Fibroblast of skin of left quadriceps (primary cell): ENCODE measurements at regions not wholly inside any gene's neighbourhood (a gene's known extent, or its start where the extent isn't known, plus 50 kb on each side); places are given as distances from the start of the nearest gene placed in this dataset.
A peak's percentile ranks its signal among the peaks of the same experiment; 100 is the strongest.
"Not testable (repeated sequence)": the region's sequence is repeated elsewhere in the genome, so short reads cannot be mapped to it uniquely, and the experiment has no call there.

ENCODE experiments used
- DNase-seq, 2 experiments: peaks; one replicate each; pipeline ENCODE4 v3.0.0-alpha.2; 2013; ENCODE audit warnings: low read depth in 2 of 2

DNA sequence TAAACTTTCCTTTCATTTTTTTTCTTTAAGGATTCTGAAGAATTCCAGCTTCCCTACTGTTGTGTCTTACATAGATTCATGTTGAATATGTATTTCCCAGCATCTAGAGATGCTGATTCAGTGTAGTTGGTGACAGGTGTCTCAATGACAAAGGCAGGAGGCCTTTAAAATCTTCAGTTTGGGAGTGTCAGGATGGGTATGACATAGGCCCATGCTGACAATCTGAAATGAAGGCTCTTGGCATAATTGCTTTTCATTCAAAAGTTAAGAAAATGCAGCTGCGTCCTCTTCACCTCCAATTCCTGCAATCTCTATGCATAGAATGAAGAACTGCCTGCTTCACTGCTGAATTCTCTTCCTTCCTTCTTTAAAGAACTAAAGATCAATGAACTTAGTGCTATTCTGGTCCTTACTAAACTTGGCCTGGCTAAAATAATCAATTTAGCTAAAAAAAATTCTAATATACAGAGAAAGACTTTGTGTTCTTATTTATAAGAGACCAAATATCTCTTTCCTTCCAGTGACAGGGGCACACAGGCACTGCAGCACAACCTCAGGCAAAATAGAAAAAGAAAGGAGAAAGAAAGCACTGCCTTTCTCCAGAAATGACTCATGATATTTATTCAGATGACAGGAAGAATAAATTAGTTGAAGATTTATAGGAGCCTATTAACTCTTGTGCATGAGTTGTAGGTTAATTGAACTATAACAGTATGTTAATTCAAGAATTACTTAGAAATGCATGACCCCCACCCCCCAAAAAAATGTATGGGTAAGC, 152.6 kb upstream of the GBE1 start:
- no peak for DNase-seq

GRCh38 chr3:81911221-81911620, 149.8 kb upstream of the GBE1 start:
- DNase-seq, result no peak

DNA sequence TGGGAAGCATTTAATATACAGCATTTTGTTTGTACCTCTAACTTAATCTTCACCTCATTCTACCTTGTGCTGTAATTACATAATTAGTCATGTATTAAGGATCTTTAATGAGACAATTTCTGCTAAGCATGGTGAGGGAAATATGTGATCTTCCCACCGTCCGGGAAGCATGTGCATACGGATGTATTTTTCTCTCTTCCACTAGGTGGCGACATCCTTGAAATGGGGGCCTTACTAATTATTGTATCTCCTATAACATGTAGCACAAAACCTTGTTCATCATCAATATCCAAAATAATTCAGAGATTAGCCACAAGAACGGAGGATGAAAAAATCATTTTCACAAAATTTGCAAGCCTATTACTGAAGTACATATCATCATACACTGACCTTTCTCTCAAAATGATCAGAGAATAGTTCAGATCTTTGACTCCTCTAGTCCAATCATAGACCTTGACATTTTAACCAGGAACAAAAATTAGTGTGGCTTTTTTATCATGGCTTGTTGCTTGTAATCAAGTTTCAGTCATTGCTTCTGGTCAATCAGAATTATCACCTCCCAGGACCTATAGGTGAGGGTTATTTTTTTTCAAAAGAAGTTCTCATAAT, 148.9 kb upstream of the GBE1 start:
- DNase-seq, result no peak

- no peak for DNase-seq
These were observed 148.4 kb upstream of the GBE1 start for GRCh38 chr3:81909796-81910195.

DNA sequence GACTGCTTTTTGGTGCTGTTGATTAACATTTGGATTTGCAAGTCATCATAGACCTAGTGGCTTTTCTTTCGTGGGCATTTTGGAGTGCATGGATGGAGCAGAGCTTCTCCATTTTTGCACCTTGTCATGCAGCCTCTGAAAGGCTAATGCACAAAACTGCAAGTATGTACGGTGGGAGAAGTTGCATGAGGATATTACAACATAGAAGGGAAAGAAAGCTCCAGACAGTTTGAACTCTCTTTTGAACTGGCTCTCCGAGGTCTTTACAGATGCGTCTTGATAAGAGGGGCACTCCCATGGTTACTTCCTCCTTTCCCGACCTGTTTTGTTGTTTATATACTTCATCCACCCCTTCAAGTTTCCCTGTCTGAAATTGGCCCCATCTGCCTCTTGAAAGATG, 147.1 kb upstream of the GBE1 start:
- no peak for DNase-seq

- no peak for DNase-seq
These were observed 136.9 kb upstream of the GBE1 start for GRCh38 chr3:81898336-81898735.

DNA sequence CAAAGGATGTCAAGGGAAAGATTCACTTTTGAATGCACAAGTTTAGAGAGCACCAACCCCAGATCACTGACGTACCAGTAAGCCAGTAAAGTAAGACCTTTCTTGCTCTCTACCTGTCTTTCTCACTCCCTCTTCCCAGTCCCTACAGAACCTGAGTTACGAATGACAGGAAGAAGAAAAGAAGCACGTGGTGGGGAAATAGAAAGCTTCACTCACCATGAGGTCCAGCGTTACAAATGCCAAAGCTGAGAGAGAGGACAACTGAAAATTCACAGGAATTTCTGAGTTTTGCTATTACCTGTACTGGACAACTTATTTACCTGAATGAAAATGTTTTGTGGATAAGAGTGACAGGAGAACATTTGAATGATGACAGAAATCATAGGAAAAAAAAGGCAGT, 133.2 kb upstream of the GBE1 start:
- DNase-seq, result no peak

- DNase-seq, result no peak
These were observed 129.8 kb upstream of the GBE1 start for GRCh38 chr3:81891055-81891895.

DNA sequence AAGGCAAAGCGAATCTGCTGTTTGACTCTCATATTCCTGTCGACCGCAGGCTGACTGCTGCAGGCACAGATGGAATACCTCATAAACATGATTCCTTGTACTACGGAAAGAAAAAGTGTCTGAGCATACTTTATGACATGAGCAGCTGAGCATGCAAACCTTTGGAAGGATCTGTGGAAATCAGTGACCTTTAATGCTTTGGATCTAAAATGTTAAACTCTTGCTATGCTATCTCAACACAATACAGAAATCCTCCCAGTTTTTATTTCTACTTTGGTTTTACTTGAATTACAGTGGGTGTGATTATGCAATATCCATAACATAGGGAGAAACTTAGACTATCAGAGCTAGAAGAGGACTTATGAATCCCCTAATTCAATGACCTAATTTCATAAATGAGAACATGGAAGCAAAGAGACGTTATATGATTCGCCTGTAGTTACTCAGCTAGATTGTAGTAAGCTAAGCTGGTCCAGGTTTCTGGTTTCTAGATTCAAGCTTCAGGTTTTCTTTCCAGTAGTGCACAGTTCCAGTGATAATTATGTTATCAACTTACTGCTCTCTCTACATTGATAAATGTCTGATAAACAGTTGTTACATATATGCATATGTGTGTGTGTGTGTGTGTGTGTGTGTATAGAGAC, 127.6 kb upstream of the GBE1 start:
- DNase-seq, result no peak

- DNase-seq, result no peak
These were observed 126.0 kb upstream of the GBE1 start for GRCh38 chr3:81887448-81887847.

- DNase-seq, result peak in 1 of 2 experiments; percentile 21
These were observed 124.6 kb upstream of the GBE1 start for GRCh38 chr3:81886081-81886480.

DNA sequence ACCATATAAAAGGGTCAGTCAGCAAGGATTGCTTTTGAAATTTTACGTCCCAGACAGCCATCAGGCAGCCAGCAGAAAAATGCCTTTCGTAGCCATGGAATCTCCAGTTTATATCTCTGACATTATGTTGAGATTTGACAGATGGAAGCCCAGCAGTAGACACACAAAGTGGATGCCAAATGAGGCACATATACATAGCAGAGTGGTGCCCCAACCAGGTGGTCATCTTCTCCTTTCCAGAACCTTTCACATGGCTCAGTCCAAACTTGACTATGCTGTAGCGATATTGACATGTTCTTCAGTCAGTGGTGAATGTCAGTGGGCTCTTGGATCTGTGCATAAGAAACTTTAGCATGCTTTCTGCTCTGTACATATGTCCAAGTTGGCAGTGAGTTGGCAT, 123.3 kb upstream of the GBE1 start:
- DNase-seq, result no peak

DNA sequence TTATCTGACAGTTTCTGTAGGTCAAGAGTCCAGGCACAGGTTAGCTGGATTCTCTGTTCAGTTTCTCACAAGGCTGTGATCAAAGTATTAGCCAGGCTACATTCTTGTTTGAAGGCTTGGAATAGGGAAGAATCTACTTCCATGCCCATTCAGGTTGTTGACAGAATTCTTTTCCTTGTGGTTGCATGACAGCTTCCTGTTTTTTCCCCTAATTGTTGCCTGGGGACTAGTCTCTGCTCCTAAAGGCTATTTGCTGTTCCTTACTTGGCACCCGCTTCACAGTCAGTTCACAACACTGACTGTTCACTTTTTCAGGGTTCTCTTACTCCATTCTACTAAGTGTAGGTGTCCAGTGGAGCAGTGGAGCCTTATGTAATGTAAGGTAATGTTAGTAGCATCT, 115.4 kb upstream of the GBE1 start:
- no peak for DNase-seq

DNA sequence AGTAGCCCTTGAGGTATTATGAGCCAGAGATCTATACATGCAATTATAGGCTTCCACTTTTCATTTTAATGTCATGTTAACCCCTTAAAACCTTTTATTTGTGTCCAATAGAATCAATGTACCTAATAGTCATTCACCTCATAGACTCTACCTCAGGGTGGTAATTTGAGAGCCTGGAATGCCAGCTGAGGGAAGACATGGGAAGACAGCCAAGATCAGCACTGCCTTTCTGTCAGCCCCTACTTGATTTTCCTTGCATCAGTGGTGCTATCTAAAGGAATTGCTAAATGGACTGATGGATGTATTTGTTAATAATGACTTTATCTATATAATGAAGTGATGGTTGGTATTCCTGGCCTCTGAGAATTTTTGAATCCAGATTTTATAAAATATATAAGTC, 113.3 kb upstream of the GBE1 start:
- no peak for DNase-seq

DNA sequence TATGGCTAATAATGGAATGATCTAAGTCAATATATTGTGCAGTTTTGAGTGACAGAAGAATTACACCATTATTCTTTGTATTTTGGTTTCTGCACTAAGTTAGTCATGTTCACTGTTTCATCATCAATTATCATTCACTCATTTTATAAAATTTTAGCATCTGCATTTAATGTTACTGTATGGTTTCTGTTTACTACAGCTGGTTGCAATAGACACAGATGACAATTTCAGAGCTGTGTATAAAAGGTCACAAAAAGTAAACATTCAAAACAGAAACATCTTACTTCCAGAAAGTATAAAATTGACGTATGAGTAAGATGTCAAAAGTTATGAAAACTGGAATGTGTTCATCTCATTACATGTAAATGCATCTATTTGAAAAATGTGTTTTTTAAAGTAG, 111.1 kb upstream of the GBE1 start:
- DNase-seq, result no peak

- no peak for DNase-seq
These were observed 110.1 kb upstream of the GBE1 start for GRCh38 chr3:81871358-81872155.

DNA sequence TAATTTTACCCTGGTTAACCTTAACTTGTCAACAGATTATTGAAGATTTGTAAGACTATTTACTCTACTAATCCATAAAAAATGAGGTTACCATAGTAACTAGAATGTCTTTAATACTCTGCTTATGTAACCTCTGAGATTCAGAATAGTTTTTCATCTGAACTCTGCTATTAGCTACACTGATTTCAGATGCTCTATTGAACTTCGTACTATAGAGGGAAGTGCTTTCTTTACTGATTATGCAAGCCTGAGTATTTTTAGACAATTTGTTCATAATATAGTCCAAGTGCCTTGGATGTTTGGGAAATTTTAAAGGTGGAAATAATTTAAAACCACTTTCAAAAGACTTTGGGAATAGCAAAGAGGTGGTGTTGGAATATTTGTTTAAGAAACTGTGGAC, 107.9 kb upstream of the GBE1 start:
- no peak for DNase-seq

DNA sequence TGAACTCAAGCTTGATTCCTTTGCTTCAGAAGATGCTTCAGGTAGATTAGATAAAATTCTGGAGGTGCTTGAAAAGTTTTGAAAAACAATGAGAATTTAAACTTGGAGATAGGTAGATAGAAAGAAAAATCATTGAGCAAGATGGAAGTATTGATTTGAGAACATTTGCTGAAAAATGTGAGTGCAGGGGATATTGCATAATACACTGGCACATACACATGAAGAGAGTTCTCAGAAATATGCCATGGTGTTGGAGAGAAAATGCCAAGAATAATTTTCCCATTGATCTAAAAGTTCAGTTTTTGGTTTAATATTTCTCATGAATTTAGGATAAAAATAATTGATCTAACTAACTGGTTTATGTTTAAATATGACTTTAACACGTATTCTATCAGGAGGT, 107.2 kb upstream of the GBE1 start:
- DNase-seq, result no peak

- no peak for DNase-seq
These were observed 106.4 kb upstream of the GBE1 start for GRCh38 chr3:81867875-81868274.

DNA sequence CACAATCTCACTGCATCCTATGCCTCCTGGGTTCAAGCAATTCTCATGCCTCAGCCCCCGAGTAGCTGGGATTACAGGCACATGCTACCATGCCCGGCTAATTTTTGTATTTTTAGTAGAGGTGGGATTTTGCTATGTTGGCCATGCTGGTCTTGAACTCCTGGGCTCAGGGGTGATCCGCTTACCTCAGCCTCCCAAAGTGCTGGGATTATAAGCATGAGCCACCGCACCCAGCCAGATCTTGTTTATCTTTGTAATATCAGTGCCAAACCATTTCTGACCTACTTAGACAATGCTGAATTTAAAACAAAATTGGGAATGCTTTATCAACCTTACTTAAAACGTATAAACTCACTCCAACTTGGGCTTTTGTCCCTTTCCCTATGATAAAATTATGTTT, 103.7 kb upstream of the GBE1 start:
- not testable (repeated sequence) for DNase-seq

GRCh38 chr3:81864272-81864671, 102.8 kb upstream of the GBE1 start:
- DNase-seq, result no peak
